Neural progenitor cell (in vitro differentiated cells): ENCODE measurements at regions not wholly inside any gene's neighbourhood (a gene's known extent, or its start where the extent isn't known, plus 50 kb on each side); places are given as distances from the start of the nearest gene placed in this dataset.

ENCODE experiments used
- DNase-seq: peaks from one replicate; pipeline ENCODE4 v3.0.0-alpha.2; 2016; ENCODE audit warnings: low spot score
- H2AFZ ChIP-seq: fragments of 200-600 bp; sonication (generic); replicated peaks from 2 replicates; pipeline ENCODE4 v1.6.1; 2016; ENCODE audit warnings: antibody characterized with exemption
- H3F3A ChIP-seq: fragments of 200-600 bp; sonication (generic); 2 replicates; pipeline ENCODE4 v1.6.1; 2016; ENCODE audit warnings: antibody characterized with exemption, low read depth
- H3K27ac ChIP-seq: fragments of 200-600 bp; sonication (generic); 2 replicates; pipeline ENCODE4 v1.5.1; 2016; ENCODE audit warnings: mild to moderate bottlenecking
- H3K27me3 ChIP-seq: fragments of 200-600 bp; sonication (generic); 2 replicates; pipeline ENCODE4 v1.6.1; 2016; ENCODE audit warnings: mild to moderate bottlenecking, moderate library complexity
- H3K36me3 ChIP-seq: fragments of 200-600 bp; sonication (generic); 2 replicates; pipeline ENCODE4 v1.5.1; 2016
- H3K4me1 ChIP-seq: fragments of 200-600 bp; sonication (generic); 2 replicates; pipeline ENCODE4 v1.6.1; 2016; ENCODE audit warnings: mixed run types
- H3K4me2 ChIP-seq: fragments of 200-600 bp; sonication (generic); 2 replicates; pipeline ENCODE4 v1.6.1; 2016
- H3K4me3 ChIP-seq: fragments of 200-600 bp; sonication (generic); 2 replicates; pipeline ENCODE4 v1.5.1; 2016
- H3K79me2 ChIP-seq: fragments of 200-600 bp; sonication (generic); 2 replicates; pipeline ENCODE4 v1.6.1; 2016; ENCODE audit warnings: low read depth
- H3K9ac ChIP-seq: fragments of 200-600 bp; sonication (generic); 2 replicates; pipeline ENCODE4 v1.6.1; 2016
- H3K9me3 ChIP-seq: fragments of 200-600 bp; sonication (generic); 2 replicates; pipeline ENCODE4 v1.5.1; 2016; ENCODE audit warnings: low read depth
- H4K20me1 ChIP-seq: fragments of 200-600 bp; sonication (generic); 2 replicates; pipeline ENCODE4 v1.6.1; 2016; ENCODE audit warnings: low read depth
- H3K27ac Mint-ChIP-seq: 3 replicates; pipeline ENCODE4 v1.8.0; 2021; ENCODE audit warnings: mixed read lengths
- H3K27me3 Mint-ChIP-seq: 2 replicates; pipeline ENCODE4 v1.8.0; 2022; ENCODE audit warnings: low read depth, mild to moderate bottlenecking, inconsistent platforms, moderate library complexity, mixed read lengths; ENCODE audit not compliant: insufficient read depth
- H3K36me3 Mint-ChIP-seq: 3 replicates; pipeline ENCODE4 v1.8.0; 2021; ENCODE audit warnings: mixed read lengths
- H3K4me1 Mint-ChIP-seq: 3 replicates; pipeline ENCODE4 v1.8.0; 2021; ENCODE audit warnings: mixed read lengths
- H3K4me3 Mint-ChIP-seq: 3 replicates; pipeline ENCODE4 v1.8.0; 2021; ENCODE audit warnings: mild to moderate bottlenecking, moderate library complexity, mixed read lengths
- H3K9me3 Mint-ChIP-seq: 3 replicates; pipeline ENCODE4 v1.8.0; 2020; ENCODE audit warnings: mixed read lengths
- CTCF ChIP-seq: fragments of 200-600 bp; sonication (generic); IDR thresholded peaks from 2 replicates; pipeline ENCODE4 v1.5.1; 2017; ENCODE audit warnings: antibody characterized with exemption, mild to moderate bottlenecking
- EZH2 ChIP-seq: fragments of 200-600 bp; sonication (generic); IDR thresholded peaks from 2 replicates; pipeline ENCODE4 v1.6.1; 2017; ENCODE audit warnings: antibody characterized with exemption, mild to moderate bottlenecking, moderate library complexity
- EZH2phosphoT487 ChIP-seq: fragments of 200-600 bp; sonication (generic); IDR thresholded peaks from 2 replicates; pipeline ENCODE4 v1.6.1; 2017; ENCODE audit warnings: antibody characterized with exemption

GRCh38 chr2:217063238-217063755, 203.4 kb upstream of the TNP1 start:
- H4K20me1 ChIP-seq = no peaks in the 10 kb centered on the region
- Mint-ChIP-seq H3K4me1 (peaks cover 25% of the 10 kb centered on the region), H3K36me3 (no peaks in the 10 kb centered on the region), H3K9me3 (peaks cover 7% of the 10 kb centered on the region), H3K4me3 (peak overlapping the region; percentile 56), H3K27ac (peak overlapping the region; percentile 6), H3K27me3 (peaks cover 7% of the 10 kb centered on the region)
- peaks cover 13% of the 10 kb centered on the region for H3F3A ChIP-seq
- DNase-seq = no peak
- H3K9ac ChIP-seq = no peak overlapping the region
- no peaks in the 10 kb centered on the region for H3K27me3 ChIP-seq
- H3K4me3 ChIP-seq = no peak overlapping the region
- H3K36me3 ChIP-seq = no peaks in the 10 kb centered on the region
- H3K4me1 ChIP-seq = peaks cover 30% of the 10 kb centered on the region
- TF ChIP-seq EZH2 (no peak), CTCF (no peak), EZH2phosphoT487 (no peak)
- no peak overlapping the region for H2AFZ ChIP-seq
- no peak overlapping the region for H3K27ac ChIP-seq
- no peaks in the 10 kb centered on the region for H3K79me2 ChIP-seq
- no peak overlapping the region for H3K4me2 ChIP-seq
- H3K9me3 ChIP-seq = no peaks in the 10 kb centered on the region

- no peak overlapping the region for H2AFZ ChIP-seq
- Mint-ChIP-seq H3K9me3 (peaks cover 6% of the 10 kb centered on the region), H3K4me3 (no peak overlapping the region), H3K36me3 (no peaks in the 10 kb centered on the region), H3K27me3 (peaks cover 7% of the 10 kb centered on the region), H3K4me1 (peaks cover 25% of the 10 kb centered on the region), H3K27ac (no peak overlapping the region)
- TF ChIP-seq CTCF (no peak), EZH2 (no peak), EZH2phosphoT487 (no peak)
- no peaks in the 10 kb centered on the region for H3K79me2 ChIP-seq
- H3K9ac ChIP-seq = no peak overlapping the region
- H4K20me1 ChIP-seq = no peaks in the 10 kb centered on the region
- no peaks in the 10 kb centered on the region for H3K27me3 ChIP-seq
- no peaks in the 10 kb centered on the region for H3K9me3 ChIP-seq
- H3K27ac ChIP-seq = no peak overlapping the region
- H3F3A ChIP-seq = peaks cover 13% of the 10 kb centered on the region
- H3K4me2 ChIP-seq = no peak overlapping the region
- peaks cover 30% of the 10 kb centered on the region for H3K4me1 ChIP-seq
- H3K4me3 ChIP-seq = no peak overlapping the region
- no peaks in the 10 kb centered on the region for H3K36me3 ChIP-seq
- DNase-seq = no peak
Observed at GRCh38 chr2:217062768-217063167, 202.9 kb upstream of the TNP1 start.

GRCh38 chr2:217061916-217062505, 202.1 kb upstream of the TNP1 start:
- DNase-seq = no peak
- Mint-ChIP-seq H3K27ac (no peak overlapping the region), H3K9me3 (no peaks in the 10 kb centered on the region), H3K36me3 (no peaks in the 10 kb centered on the region), H3K4me3 (no peak overlapping the region), H3K27me3 (peaks cover 7% of the 10 kb centered on the region), H3K4me1 (peaks cover 25% of the 10 kb centered on the region)
- no peak overlapping the region for H3K27ac ChIP-seq
- no peaks in the 10 kb centered on the region for H3K9me3 ChIP-seq
- H3K9ac ChIP-seq = no peak overlapping the region
- H2AFZ ChIP-seq = no peak overlapping the region
- H3K4me3 ChIP-seq = no peak overlapping the region
- H3K4me2 ChIP-seq = no peak overlapping the region
- H3K27me3 ChIP-seq = no peaks in the 10 kb centered on the region
- peaks cover 13% of the 10 kb centered on the region for H3F3A ChIP-seq
- H3K36me3 ChIP-seq = no peaks in the 10 kb centered on the region
- no peak for TF ChIP-seq EZH2phosphoT487
- TF ChIP-seq EZH2 = no peak
- no peak for TF ChIP-seq CTCF
- H3K79me2 ChIP-seq = no peaks in the 10 kb centered on the region
- no peaks in the 10 kb centered on the region for H4K20me1 ChIP-seq
- peaks cover 30% of the 10 kb centered on the region for H3K4me1 ChIP-seq
